GM12873 (cell line): ENCODE measurements at regions not wholly inside any gene's neighbourhood (a gene's known extent, or its start where the extent isn't known, plus 50 kb on each side); places are given as distances from the start of the nearest gene placed in this dataset.

Experiments used
- CTCF ChIP-seq: IDR thresholded peaks from 2 replicates; pipeline ENCODE4 v1.5.1; 2012; ENCODE audit warnings: low read depth, mild to moderate bottlenecking, moderate library complexity, low read length, control low read depth; ENCODE audit not compliant: insufficient read depth; ENCODE audit errors: missing control alignments

- no peak for TF ChIP-seq CTCF
These were observed 404.0 kb upstream of the MYT1L start for GRCh38 chr2:2735041-2735440.

DNA sequence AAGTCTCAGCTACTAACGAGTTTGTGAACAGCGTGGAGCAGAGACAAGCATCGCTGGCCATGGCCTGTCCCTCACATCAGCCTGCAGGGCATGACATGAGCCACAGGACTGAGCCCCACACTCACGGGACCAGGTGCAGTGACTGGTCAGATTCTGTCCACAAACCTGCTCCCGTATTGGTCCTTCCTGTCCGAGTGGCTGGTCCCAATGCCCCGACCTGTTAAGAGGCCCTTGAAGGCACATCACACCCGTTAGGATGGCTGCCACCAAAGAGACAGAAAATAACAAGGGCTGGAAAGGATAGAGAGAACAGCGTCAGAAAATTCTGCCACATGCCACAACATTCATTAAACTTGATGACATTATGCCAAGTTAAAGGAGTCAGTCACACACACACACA, 403.2 kb upstream of the MYT1L start:
- TF ChIP-seq CTCF = no peak

GRCh38 chr2:2733818-2734217, 402.7 kb upstream of the MYT1L start:
- no peak for TF ChIP-seq CTCF

DNA sequence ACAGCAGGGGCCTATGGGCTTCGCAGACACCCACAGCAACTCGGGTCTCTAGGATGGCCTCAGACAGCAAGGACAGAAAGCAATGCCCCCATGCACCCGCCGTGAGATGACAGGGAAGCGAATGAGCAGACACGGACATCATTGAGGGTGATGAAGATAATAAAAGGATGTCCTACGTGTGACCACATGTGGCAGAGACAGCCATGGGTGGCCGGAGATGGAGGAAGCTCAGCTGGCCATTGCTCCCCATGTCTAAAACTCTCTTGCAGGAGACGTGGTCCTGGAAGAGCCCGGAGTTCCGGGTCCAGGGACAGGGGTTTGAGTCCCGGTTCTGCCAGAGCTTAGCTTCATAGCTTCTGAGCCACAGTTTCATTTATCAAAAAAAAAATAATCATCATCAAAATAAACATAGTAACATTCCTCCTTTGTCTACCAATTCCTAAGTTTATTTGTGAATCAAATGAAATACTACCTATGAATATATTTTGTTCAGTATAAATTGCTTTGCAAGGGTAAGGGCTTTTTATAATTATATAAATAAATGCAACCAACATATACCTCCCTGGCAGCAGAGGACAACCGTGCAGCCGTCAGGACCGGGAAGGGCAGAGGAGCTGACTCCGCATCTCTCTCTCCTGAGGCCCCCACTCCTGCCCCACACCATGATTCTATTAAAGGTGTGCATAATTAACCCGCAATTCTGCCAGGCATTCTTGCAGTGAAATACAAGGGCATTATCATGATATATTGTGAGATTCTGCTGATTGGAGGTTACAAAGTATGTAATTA, 401.4 kb upstream of the MYT1L start:
- TF ChIP-seq CTCF = no peak

DNA sequence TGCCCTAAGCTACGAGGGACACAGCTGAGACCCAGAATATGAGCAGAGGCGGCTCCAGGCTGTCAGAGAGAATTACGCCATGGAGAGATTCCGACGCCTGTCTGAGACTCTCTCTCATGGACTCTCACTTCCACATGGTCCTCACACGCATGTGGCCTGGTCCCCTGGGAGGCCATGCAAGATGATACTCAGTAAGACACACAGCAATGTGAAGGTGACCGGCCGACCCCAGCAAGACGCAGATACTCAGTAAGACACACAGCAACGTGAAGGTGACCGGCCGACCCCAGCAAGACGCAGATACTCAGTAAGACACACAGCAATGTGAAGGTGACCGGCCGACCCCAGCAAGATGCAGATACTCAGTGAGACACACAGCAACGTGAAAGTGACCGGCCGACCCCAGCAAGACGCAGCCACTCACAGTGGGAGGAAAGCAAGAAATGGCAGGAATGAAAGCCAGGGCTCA, 400.8 kb upstream of the MYT1L start:
- TF ChIP-seq CTCF = no peak

DNA sequence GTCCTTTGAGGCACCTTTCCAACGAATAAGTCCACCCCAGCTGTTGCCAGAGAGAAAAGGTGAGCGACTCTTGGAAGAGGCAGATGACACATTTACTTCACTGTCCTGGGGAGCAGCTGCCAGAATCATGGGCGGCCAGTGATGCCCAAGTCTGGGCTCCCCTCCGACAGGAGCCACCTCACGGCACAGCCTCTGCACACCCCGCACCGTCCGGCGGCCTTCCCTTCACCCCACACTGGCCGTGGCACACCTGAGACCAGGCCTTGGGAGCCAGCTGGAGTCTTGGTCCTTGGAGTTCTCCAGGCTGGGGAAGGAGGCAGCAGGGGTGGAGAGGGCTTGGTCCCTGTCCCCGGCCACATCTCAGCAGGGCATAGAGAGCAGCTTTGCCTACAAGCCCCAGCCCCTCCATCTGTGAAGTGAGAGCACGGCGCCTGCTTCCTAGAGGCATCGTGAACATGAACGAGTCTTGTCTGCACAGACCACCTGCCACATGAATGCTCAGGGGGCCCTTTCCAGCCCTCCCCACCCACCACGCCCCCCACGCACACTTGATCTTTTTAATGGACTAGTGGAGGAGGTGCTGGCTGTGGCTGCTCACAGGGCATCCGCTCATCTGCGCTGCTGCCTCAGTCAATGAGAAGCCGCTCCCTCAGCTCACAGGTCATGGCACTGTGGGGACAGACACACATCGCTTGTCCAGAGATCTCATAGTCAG, 400.2 kb upstream of the MYT1L start:
- no peak for TF ChIP-seq CTCF

DNA sequence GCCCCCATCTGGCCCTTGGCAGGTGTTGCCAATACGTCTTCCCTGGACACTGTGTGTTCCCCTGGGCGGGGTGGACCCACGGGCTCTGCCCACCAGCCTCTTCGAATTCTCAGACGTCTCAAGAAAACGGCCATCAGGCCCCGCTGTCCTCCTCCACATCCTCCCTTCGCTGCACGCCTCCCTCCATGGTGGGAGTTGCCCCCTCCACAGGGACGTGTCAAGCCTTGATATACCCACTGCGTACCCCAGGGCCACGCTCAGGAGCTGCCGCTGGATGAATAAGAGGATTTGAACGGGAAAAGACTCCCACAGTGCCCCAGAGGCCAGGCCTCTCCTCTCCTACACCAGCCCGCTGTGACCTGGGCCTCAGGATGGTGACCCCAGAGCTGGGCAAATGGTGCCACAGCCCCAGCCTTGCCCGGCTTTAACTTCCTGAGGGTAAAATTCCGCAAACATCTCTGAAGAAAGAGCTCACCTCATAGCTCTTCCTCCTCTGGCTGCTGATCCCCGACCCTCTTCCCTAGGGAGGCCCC, 399.3 kb upstream of the MYT1L start:
- TF ChIP-seq CTCF = no peak
